ENCODE measurements at regions not wholly inside any gene's neighbourhood (a gene's known extent, or its start where the extent isn't known, plus 50 kb on each side); places are given as distances from the start of the nearest gene placed in this dataset.

- DNase-seq: no peak
These were observed 325.5 kb downstream of the PCDH18 start for GRCh38 chr4:137206781-137207180.

- DNase-seq: no peak
These were observed 328.7 kb downstream of the PCDH18 start for GRCh38 chr4:137203601-137204000.

- DNase-seq: no peak
These were observed 332.0 kb downstream of the PCDH18 start for GRCh38 chr4:137200322-137200721.

DNA sequence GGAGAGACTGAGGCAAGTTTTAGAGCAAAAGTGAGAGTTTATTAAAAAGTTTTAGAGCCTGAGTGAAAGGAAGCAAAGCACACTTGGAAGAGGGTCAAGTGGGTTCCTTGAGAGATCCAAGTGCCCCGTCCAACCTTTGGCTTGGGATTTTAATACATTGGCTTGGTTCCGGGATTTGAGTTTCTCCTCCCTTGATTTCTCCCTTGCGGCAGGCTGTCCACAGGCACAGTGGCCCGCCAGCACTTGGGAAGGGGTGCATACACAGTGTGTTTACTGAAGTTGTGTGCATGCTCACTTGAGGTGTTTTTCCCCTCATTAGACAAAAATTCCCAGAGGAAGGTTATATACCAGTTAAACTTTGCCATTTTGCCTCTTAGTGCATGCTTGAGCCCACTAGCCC lies 333.5 kb downstream of the PCDH18 start:
- DNase-seq: no peak

GRCh38 chr4:137194670-137195069 lies 337.6 kb downstream of the PCDH18 start:
- no peak for DNase-seq

DNA sequence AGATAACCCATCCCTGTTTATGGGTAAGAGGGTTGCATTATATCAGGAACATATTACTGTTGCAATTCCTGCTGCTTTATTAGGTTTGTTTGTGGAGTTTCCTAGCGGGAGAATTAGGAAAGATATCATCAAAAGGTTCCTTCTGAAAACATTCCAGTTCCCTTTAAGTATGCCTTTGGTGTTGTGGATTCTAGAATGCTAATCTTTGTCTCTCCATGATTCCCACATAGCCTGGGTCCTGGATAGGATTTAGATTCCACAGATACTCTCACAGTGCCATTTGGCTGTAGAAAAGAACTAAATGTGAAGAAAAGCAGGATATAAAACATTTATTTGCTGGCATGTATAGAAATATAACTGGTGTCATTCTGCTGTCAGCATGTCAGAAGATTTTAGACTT lies 338.7 kb downstream of the PCDH18 start:
- no peak for DNase-seq

DNA sequence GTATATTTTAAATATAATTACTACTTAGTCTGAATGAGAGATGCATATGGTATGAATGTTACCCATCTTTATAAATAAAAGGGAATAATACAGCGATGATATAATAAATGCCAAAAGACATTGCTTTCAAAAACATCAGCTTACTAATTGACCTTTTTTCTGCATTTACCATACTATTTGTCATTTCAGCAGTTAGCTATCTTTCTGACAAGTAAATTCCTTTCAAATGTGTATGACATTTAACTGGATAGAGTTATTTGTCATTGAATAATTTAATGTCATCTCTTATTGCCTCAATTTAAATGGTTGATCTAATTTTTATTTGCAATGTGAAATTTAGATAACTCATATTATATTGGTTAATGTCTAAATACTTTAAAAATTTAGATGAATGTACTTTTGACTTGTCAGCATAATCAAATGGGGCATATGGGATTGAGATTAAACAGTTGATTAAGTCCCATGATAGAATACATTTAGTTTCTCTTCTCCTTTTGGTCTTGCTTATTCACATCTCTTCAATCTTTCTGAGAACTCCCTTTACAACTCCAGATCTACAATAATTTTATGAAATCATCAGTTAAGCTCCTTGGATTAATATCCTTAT lies 350.9 kb downstream of the PCDH18 start:
- DNase-seq: no peak

DNA sequence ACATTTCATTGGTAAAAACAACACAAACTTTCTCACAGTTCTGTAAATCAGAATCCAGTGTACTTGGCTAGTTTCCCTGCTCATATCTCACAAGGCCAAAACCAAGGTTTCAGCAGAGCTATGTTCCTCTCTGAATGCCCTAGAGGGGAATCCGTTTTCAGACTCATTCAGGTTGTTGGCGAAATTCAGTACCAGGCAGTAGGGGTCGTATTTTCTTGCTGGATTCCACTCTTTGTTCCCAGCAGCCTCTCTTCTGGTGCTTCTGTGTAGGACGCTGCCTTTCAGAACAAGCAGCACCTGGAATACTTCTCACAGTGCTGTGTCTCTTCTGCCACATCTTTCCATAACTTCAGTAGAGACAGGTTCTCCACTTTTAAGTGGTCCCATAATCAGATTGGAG lies 351.9 kb downstream of the PCDH18 start:
- DNase-seq: no peak

GRCh38 chr4:137156807-137157206 lies 375.5 kb downstream of the PCDH18 start:
- DNase-seq: no peak

- no peak for DNase-seq
These were observed 376.2 kb downstream of the PCDH18 start for GRCh38 chr4:137156054-137156453.

GRCh38 chr4:137131201-137131600 lies 401.1 kb downstream of the PCDH18 start:
- DNase-seq: no peak

DNA sequence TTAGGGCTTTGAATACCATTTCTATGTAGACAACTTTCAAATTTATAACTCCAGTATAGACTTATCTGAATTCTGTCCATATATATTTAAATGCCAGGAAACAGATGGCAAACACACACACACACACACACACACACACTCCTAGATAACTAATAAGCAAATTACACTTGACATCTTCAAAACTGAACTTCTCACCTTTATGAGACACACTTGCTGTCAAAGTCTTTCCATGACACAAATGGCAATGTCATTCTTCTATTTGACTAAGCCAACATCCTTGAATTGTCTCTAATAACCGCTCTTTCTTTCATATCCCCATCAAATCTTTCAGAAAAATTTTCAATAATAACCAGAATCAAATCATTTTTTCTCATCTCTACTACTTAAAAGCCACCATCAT lies 402.4 kb downstream of the PCDH18 start:
- no peak for DNase-seq

DNA sequence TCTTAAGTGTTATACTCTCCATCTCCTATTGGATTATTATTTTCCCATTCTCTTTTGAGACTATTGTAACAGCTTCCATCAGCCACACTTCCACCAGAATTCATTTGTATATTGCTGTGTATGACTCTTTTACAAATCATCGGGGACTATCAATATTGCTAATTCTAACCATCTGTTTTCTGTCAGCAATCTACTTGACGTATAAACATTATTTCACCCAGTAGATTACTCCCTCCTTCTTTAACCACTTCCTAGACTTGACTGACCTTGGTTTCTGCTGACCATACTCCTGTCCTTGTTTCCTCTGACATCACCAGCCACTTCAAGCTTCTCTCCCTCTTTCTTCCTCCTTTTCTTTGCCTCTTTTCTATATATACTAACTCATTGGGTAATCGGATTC lies 402.9 kb downstream of the PCDH18 start:
- DNase-seq: no peak

DNA sequence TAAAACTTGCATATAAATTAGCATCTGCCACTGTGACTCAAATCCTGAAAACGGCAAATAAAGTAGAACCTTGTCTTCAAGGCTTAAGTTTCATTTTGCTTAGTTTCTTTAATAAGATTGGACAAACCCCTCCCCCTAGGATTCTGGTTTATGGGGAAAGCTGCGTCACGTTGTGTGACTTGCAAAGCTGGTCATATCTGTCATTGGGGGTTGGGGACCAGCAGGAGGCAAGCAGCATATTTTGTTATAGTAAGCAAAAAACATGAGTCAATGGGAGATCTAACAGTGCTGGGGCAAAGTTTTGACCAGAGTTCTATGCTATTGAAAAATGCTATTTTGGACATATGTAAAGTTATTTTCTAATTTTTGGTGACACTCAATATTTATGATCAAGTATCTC lies 407.3 kb downstream of the PCDH18 start:
- DNase-seq: peak in 1 of 58 donors; percentile 0

- peak in 4 of 58 donors; percentile 0 to 69 (median 22) for DNase-seq
These were observed 407.9 kb downstream of the PCDH18 start for GRCh38 chr4:137124278-137124932.

- DNase-seq: no peak
These were observed 409.4 kb downstream of the PCDH18 start for GRCh38 chr4:137122876-137123275.

DNA sequence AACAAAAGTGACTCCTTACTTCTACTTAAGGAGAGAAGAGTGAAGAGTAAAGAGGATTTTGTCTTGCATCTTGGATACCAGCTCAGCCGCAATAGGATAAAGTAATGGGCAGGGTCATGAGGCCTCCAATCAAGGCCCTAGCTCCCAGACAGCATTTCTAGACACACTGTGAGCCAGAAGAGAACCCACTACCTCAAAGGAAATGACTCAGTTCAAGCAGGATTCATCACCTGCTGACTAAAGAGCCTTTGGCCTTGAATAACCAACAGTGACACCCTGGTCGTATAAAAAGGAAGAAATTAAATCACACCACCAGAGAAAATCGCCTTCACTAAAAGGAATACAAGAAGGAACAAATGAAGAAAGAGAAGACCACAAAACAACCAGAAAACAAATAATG lies 416.1 kb downstream of the PCDH18 start:
- DNase-seq: no peak

GRCh38 chr4:137106733-137107132 lies 425.6 kb downstream of the PCDH18 start:
- no peak for DNase-seq

DNA sequence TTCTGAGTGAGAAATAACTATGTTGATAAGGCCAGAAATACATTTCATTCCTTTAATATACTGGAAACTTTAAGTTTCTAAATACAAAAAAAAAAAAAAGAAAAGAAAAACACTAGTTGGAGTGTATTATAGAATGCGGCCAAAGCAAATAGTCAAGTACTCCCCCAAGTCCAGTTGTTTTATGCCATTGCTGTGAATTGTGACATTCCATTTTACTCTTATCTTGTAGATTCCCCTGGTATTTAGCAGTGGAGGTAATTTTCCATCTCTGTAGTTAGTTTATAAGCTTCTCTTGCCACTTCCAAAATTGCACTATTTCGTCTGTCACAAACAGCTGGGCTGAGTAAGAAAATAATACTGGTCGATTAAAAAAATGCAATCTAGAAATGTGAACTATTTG lies 426.0 kb downstream of the PCDH18 start:
- no peak for DNase-seq

GRCh38 chr4:137090951-137091350 lies 441.3 kb downstream of the PCDH18 start:
- DNase-seq: no peak

DNA sequence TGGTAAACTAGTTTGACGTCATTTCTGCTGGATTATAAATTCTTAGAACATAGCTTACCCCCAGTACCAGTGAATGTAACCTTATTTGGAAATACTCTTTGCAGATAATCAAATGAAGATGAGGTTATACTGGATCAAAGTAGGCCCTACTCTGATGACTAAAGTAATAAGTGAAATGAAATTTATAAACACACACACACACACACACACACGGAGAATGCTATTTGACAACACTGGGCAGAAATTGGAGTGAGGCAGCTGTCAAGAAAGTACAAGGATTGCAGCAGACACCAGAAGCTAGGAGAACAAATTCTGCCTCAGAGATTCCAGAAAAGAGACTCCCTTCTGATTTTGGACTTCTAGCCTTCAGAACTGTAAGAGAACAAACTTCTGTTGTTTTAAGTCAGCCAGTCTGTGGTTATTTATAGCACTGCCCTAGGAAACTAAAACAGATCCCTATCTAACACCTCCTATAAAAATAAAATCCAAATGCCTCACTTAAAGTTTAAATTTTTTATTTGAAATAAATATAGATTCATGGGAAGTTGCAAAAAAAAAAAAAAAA lies 448.6 kb downstream of the PCDH18 start:
- DNase-seq: no peak

DNA sequence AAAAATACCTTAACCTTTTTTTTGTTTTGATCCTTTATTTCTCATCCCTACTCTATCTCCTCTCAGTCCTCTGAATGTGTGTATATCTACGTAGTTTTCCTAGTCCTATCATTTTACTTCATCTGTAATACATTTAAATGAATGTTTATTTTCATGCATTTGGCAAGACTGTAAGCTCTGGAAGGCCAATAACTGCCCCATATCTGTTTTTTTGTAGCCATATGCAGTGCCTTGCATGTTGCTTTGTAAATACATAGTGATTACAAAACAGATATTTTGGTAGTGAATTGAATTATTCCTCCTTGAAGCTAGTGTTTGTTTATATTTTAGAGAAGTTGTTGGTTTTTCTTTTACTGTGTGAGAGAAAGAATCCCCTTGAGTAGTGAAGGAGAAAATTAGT lies 450.2 kb downstream of the PCDH18 start:
- DNase-seq: no peak

- no peak for DNase-seq
These were observed 455.4 kb downstream of the PCDH18 start for GRCh38 chr4:137076908-137077307.

All from anterior cingulate cortex (tissue), 58 donors.